Stomach (tissue), 8 donors: ENCODE measurements at regions not wholly inside any gene's neighbourhood (a gene's known extent, or its start where the extent isn't known, plus 50 kb on each side); places are given as distances from the start of the nearest gene placed in this dataset.

Experiments used
- DNase-seq, 2 donors: peaks; one replicate each; pipeline versions ENCODE4 v3.0.0 to v3.0.0-alpha.2; 2013 to 2019
- H3K27ac ChIP-seq, 5 donors: fragments of 200-600 bp in 4 of 5; sonication (generic) in 4 of 5; one replicate each; pipeline ENCODE4 v1.5.1; 2013 to 2019; ENCODE audit warnings: mild to moderate bottlenecking in 1 of 5, moderate library complexity in 1 of 5
- H3K27me3 ChIP-seq, 3 donors: fragments of 200-600 bp; sonication (generic); one replicate each; pipeline ENCODE4 v1.5.1; 2017 to 2019; ENCODE audit warnings: mixed run types in 1 of 3
- H3K36me3 ChIP-seq, 4 donors: fragments of 200-600 bp; sonication (generic); 1 replicate in 3 of 4; 2 replicates in 1 of 4; pipeline ENCODE4 v1.5.1; 2016 to 2019
- H3K4me1 ChIP-seq, 4 donors: fragments of 200-600 bp; sonication (generic); one replicate each; pipeline ENCODE4 v1.5.1; 2016 to 2019
- H3K4me3 ChIP-seq, 4 donors: fragments of 200-600 bp; sonication (generic) in 3 of 4; one replicate each; pipeline ENCODE4 v1.5.1; 2016 to 2019; ENCODE audit warnings: mild to moderate bottlenecking in 1 of 4
- H3K9me3 ChIP-seq, 4 donors: fragments of 200-600 bp; sonication (generic); one replicate each; pipeline ENCODE4 v1.5.1; 2016 to 2019
- EP300 ChIP-seq: sonication (generic); formaldehyde crosslinking; IDR thresholded peaks from one replicate; pipeline ENCODE4 v1.6.1; 2017; ENCODE audit warnings: antibody characterized with exemption
- POLR2A ChIP-seq, 4 donors: fragments of 450-650 bp; IDR thresholded peaks; one replicate each; pipeline ENCODE4 v1.6.1; 2016; ENCODE audit warnings: antibody characterized with exemption in 4 of 4, control low read depth in 2 of 4, mild to moderate bottlenecking in 1 of 4, moderate library complexity in 1 of 4
- POLR2AphosphoS5 ChIP-seq, 3 donors: sonication (generic); formaldehyde crosslinking; IDR thresholded peaks; one replicate each; pipeline ENCODE4 v1.6.1; 2016; ENCODE audit warnings: antibody characterized with exemption in 3 of 3
- WGBS, 5 donors: extraction: QIAGEN DNeasy Blood & Tissue Kit in 3 of 5; methylation state at CpG; one replicate each; pipeline versions ENCODE4 v1.1.5 to v1.1.7; 2013 to 2018; 5-methylcytosine and 5-hydroxymethylcytosine counted together
- intact Hi-C: fragments of 100-400 bp; cut with DNase I; formaldehyde crosslinking; loops from one replicate; pipeline ENCODE4 v1.15.1; 2023; ENCODE audit warnings: low total_unique reads
- TF ChIP-seq, protein P1 (sequence below), 7 experiments: fragments of 450-650 bp in 4 of 7; fragments of 200-600 bp in 3 of 7; sonication (generic) in 3 of 7; IDR thresholded peaks; one replicate each; pipeline ENCODE4 v1.5.1; 2016 to 2019; ENCODE audit warnings: antibody characterized with exemption in 7 of 7, control low read depth in 2 of 7, mild to moderate bottlenecking in 1 of 7
- donor health status: healthy with polysubstance abuse.
- donor health status: Bipolar disorder and iron deficiency.
- donor health status: healthy.

- Histone ChIP-seq H3K4me1 (no peaks in the 10 kb centered on the region), H3K36me3 (no peaks in the 10 kb centered on the region), H3K27me3 (no peaks in the 10 kb centered on the region), H3K4me3 (no peak overlapping the region), H3K9me3 (no peaks in the 10 kb centered on the region), H3K27ac (no peak overlapping the region)
- intact Hi-C loops, result no loop called here
- no peak for TF ChIP-seq POLR2AphosphoS5 (IDR thresholded peaks at IDR 0.05)
- TF ChIP-seq, protein P1, sequence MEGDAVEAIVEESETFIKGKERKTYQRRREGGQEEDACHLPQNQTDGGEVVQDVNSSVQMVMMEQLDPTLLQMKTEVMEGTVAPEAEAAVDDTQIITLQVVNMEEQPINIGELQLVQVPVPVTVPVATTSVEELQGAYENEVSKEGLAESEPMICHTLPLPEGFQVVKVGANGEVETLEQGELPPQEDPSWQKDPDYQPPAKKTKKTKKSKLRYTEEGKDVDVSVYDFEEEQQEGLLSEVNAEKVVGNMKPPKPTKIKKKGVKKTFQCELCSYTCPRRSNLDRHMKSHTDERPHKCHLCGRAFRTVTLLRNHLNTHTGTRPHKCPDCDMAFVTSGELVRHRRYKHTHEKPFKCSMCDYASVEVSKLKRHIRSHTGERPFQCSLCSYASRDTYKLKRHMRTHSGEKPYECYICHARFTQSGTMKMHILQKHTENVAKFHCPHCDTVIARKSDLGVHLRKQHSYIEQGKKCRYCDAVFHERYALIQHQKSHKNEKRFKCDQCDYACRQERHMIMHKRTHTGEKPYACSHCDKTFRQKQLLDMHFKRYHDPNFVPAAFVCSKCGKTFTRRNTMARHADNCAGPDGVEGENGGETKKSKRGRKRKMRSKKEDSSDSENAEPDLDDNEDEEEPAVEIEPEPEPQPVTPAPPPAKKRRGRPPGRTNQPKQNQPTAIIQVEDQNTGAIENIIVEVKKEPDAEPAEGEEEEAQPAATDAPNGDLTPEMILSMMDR (IDR thresholded peaks at IDR 0.05), result no peak
- TF ChIP-seq POLR2A (IDR thresholded peaks at IDR 0.05), result no peak
- TF ChIP-seq EP300, result no peak
- WGBS, 5 donors, result 69 to 83% (median 77%) methylated on average over 3 of the region's 3 CpGs
- no peak for DNase-seq
Measured at GRCh38 chr4:24150034-24150433, 260.2 kb upstream of the PPARGC1A start.

DNA sequence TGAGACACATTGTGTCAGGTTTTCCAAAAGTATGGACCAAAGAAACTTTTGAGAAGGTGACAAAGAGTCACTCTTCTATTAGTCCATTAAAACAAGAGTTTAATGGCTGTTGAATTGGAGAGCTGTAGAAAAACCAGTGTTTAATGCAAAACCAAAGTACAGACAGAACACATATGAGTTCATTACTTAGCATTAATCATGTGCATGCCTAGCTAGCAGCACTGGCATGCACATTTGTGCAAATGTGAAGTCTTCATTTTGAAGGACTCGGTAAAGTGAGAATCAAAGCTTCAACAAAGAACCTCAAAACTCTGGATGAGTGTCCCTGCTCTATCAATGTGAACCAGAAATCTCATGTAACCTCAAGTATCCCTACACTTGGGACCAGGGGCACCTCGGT is 256.3 kb upstream of the PPARGC1A start:
- 87 to 90% (median 88%) methylated on average over 2 of the region's 2 CpGs for WGBS, 5 donors
- intact Hi-C loops, result no loop called here
- no peaks in the 10 kb centered on the region for H3K36me3 ChIP-seq

DNA sequence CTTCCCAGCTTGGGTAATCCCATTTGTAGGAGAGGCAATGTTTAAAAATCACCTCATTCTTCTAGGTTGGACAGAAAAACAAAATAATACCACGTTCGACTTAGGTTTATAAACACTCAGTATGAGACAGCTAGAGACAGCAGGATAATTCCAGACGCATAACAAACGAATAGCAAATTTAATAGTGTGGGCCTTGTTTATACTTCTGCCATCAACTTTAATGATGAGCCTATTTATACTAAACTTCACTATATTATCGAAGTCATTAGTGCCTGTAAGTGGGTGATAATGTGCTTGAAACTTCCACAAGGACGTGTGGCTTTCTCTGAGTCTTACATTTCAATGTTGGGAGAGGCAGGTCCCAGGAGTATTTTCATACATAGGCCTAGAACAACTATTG is 255.7 kb upstream of the PPARGC1A start:
- no peak overlapping the region for H3K4me3 ChIP-seq
- TF ChIP-seq POLR2AphosphoS5 (IDR thresholded peaks at IDR 0.05), result no peak
- TF ChIP-seq, protein P1 (IDR thresholded peaks at IDR 0.05), result no peak
- TF ChIP-seq EP300, result no peak
- no peak for TF ChIP-seq POLR2A (IDR thresholded peaks at IDR 0.05)
- no peaks in the 10 kb centered on the region for H3K36me3 ChIP-seq
- H3K27ac ChIP-seq, result no peak overlapping the region
- no peaks in the 10 kb centered on the region for H3K27me3 ChIP-seq
- H3K9me3 ChIP-seq, result no peaks in the 10 kb centered on the region
- DNase-seq, result no peak
- no peaks in the 10 kb centered on the region for H3K4me1 ChIP-seq
- 62 to 81% (median 76%) methylated on average over 6 of the region's 6 CpGs for WGBS, 5 donors
- intact Hi-C loops, result no loop called here

More for the DNA sequence above, 256.3 kb upstream of the PPARGC1A start:
- TF ChIP-seq EP300 (no peak), POLR2A (IDR thresholded peaks at IDR 0.05) (no peak), POLR2AphosphoS5 (IDR thresholded peaks at IDR 0.05) (no peak)
- TF ChIP-seq, protein P1 (IDR thresholded peaks at IDR 0.05), result no peak
- H3K4me3 ChIP-seq, result no peak overlapping the region
- H3K4me1 ChIP-seq, result no peaks in the 10 kb centered on the region
- no peak for DNase-seq
- no peak overlapping the region for H3K27ac ChIP-seq
- no peaks in the 10 kb centered on the region for H3K27me3 ChIP-seq
- no peaks in the 10 kb centered on the region for H3K9me3 ChIP-seq

- 71 to 83% (median 79%) methylated on average over 5 of the region's 5 CpGs for WGBS, 5 donors
- intact Hi-C loops, result no loop called here
- Histone ChIP-seq H3K27ac (no peak overlapping the region), H3K4me1 (no peaks in the 10 kb centered on the region), H3K27me3 (no peaks in the 10 kb centered on the region), H3K4me3 (no peak overlapping the region), H3K36me3 (no peaks in the 10 kb centered on the region), H3K9me3 (no peaks in the 10 kb centered on the region)
- no peak for DNase-seq
- TF ChIP-seq EP300 (no peak), POLR2A (IDR thresholded peaks at IDR 0.05) (no peak), POLR2AphosphoS5 (IDR thresholded peaks at IDR 0.05) (no peak)
- TF ChIP-seq, protein P1 (IDR thresholded peaks at IDR 0.05), result no peak
Measured at GRCh38 chr4:24144381-24144780, 254.5 kb upstream of the PPARGC1A start.
